ENCODE measurements at regions not wholly inside any gene's neighbourhood (a gene's known extent, or its start where the extent isn't known, plus 50 kb on each side); places are given as distances from the start of the nearest gene placed in this dataset.

- Histone ChIP-seq H3K79me2 (ENCODE audit: low read length) (no peaks in the 10 kb centered on the region), H3K4me2 (ENCODE audit: low read depth, low read length) (no peak overlapping the region), H3K4me3 (ENCODE audit: low read length) (no peak overlapping the region), H3K4me1 (ENCODE audit: low read length) (no peaks in the 10 kb centered on the region), H3K27ac (ENCODE audit: low read length) (no peak overlapping the region), H3K9me2 (replicated peaks; ENCODE audit: insufficient read depth, low read length) (no peaks in the 10 kb centered on the region), H3F3A (ENCODE audit: insufficient read depth, low read length) (no peaks in the 10 kb centered on the region), H3K9me3 (replicated peaks; ENCODE audit: insufficient read depth, low read length) (no peaks in the 10 kb centered on the region), H3K27me3 (replicated peaks; ENCODE audit: insufficient read depth, low read length) (no peaks in the 10 kb centered on the region), H2AFZ (ENCODE audit: low read length) (no peak overlapping the region), H3K9ac (ENCODE audit: low read length) (no peak overlapping the region), H4K20me1 (ENCODE audit: insufficient read depth, low read length) (no peaks in the 10 kb centered on the region), H3K36me3 (replicated peaks; ENCODE audit: insufficient read depth, low read length) (no peaks in the 10 kb centered on the region)
- TF ChIP-seq CTCF (IDR thresholded peaks at IDR 0.05; ENCODE audit: low read length) (no peak), EZH2phosphoT487 (IDR thresholded peaks at IDR 0.05; ENCODE audit: low read length) (no peak), EZH2 (optimal IDR thresholded peaks at IDR 0.05; ENCODE audit: low read depth, low read length) (no peak)
- no peak for DNase-seq
These were observed 602.6 kb upstream of the DAB2 start for GRCh38 chr5:40027400-40027799.

- H4K20me1 ChIP-seq (ENCODE audit: insufficient read depth, low read length): no peaks in the 10 kb centered on the region
- DNase-seq: no peak
- H3K4me2 ChIP-seq (ENCODE audit: low read depth, low read length): no peak overlapping the region
- no peaks in the 10 kb centered on the region for H3K36me3 ChIP-seq (replicated peaks; ENCODE audit: insufficient read depth, low read length)
- no peaks in the 10 kb centered on the region for H3K9me2 ChIP-seq (replicated peaks; ENCODE audit: insufficient read depth, low read length)
- H3K4me3 ChIP-seq (ENCODE audit: low read length): no peak overlapping the region
- no peak overlapping the region for H3K27ac ChIP-seq (ENCODE audit: low read length)
- no peak overlapping the region for H3K9ac ChIP-seq (ENCODE audit: low read length)
- TF ChIP-seq EZH2phosphoT487 (IDR thresholded peaks at IDR 0.05; ENCODE audit: low read length) (no peak), EZH2 (optimal IDR thresholded peaks at IDR 0.05; ENCODE audit: low read depth, low read length) (no peak), CTCF (IDR thresholded peaks at IDR 0.05; ENCODE audit: low read length) (no peak)
- no peaks in the 10 kb centered on the region for H3F3A ChIP-seq (ENCODE audit: insufficient read depth, low read length)
- H3K4me1 ChIP-seq (ENCODE audit: low read length): no peaks in the 10 kb centered on the region
- H3K79me2 ChIP-seq (ENCODE audit: low read length): no peaks in the 10 kb centered on the region
- no peaks in the 10 kb centered on the region for H3K9me3 ChIP-seq (replicated peaks; ENCODE audit: insufficient read depth, low read length)
- no peak overlapping the region for H2AFZ ChIP-seq (ENCODE audit: low read length)
- no peaks in the 10 kb centered on the region for H3K27me3 ChIP-seq (replicated peaks; ENCODE audit: insufficient read depth, low read length)
These were observed 600.8 kb upstream of the DAB2 start for GRCh38 chr5:40025586-40025985.

DNA sequence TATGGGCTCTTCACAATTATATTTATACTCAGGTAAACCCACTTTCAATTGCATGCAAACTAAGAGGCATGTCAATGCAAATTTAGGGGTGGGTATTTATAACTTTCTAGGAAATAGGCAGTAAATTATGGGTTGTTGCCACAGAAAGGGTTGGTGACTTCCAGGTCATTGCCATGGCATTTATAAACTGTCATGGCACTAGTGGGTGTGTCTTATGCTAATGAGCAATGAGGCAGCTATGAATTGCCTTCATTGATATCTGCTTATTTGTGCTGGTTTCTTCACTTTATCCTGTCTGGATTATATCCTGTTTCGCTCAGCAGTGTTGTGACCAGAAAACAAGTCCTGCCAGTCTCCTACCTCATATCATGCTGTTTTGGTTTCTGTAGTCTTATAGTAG is 597.3 kb upstream of the DAB2 start:
- no peaks in the 10 kb centered on the region for H3K9me2 ChIP-seq (replicated peaks; ENCODE audit: insufficient read depth, low read length)

DNA sequence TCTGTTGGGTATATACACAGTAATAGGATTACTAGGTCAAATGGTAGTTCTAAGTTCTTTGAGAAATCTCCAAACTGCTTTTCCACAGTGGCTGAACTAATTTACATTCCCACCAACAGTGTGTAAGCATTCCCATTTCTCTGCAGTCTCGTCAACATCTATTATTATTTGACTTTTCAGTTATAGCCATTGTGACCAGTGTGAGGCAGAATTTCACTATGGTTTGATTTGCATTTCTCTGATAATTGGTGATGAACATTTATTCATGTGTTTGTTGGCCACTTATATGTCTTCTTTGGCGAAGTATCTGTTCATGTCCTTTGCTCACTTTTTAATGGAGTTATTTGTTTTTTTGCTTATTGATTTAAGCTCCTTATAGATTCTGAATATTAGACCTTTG is 596.2 kb upstream of the DAB2 start:
- Histone ChIP-seq H3K79me2 (ENCODE audit: low read length) (no peaks in the 10 kb centered on the region), H3K36me3 (replicated peaks; ENCODE audit: insufficient read depth, low read length) (no peaks in the 10 kb centered on the region), H3K9me3 (replicated peaks; ENCODE audit: insufficient read depth, low read length) (no peaks in the 10 kb centered on the region), H3K27ac (ENCODE audit: low read length) (no peak overlapping the region), H3K4me2 (ENCODE audit: low read depth, low read length) (no peak overlapping the region), H3F3A (ENCODE audit: insufficient read depth, low read length) (no peaks in the 10 kb centered on the region), H4K20me1 (ENCODE audit: insufficient read depth, low read length) (no peaks in the 10 kb centered on the region), H3K4me3 (ENCODE audit: low read length) (no peak overlapping the region), H2AFZ (ENCODE audit: low read length) (no peak overlapping the region), H3K27me3 (replicated peaks; ENCODE audit: insufficient read depth, low read length) (no peaks in the 10 kb centered on the region), H3K4me1 (ENCODE audit: low read length) (no peaks in the 10 kb centered on the region; the same call in 1 of the 2 replicates), H3K9me2 (replicated peaks; ENCODE audit: insufficient read depth, low read length) (no peaks in the 10 kb centered on the region), H3K9ac (ENCODE audit: low read length) (no peak overlapping the region)
- DNase-seq: no peak
- TF ChIP-seq EZH2 (optimal IDR thresholded peaks at IDR 0.05; ENCODE audit: low read depth, low read length): no peak
- no peak for TF ChIP-seq CTCF (IDR thresholded peaks at IDR 0.05; ENCODE audit: low read length)
- TF ChIP-seq EZH2phosphoT487 (IDR thresholded peaks at IDR 0.05; ENCODE audit: low read length): no peak

More for the DNA sequence above, 597.3 kb upstream of the DAB2 start:
- H3K4me2 ChIP-seq (ENCODE audit: low read depth, low read length): no peak overlapping the region
- no peak overlapping the region for H3K4me3 ChIP-seq (ENCODE audit: low read length)
- no peak overlapping the region for H3K27ac ChIP-seq (ENCODE audit: low read length)
- no peaks in the 10 kb centered on the region for H3K27me3 ChIP-seq (replicated peaks; ENCODE audit: insufficient read depth, low read length)
- no peaks in the 10 kb centered on the region; the same call in 1 of the 2 replicates for H3K4me1 ChIP-seq (ENCODE audit: low read length)
- no peaks in the 10 kb centered on the region for H3K9me3 ChIP-seq (replicated peaks; ENCODE audit: insufficient read depth, low read length)
- no peaks in the 10 kb centered on the region for H3K79me2 ChIP-seq (ENCODE audit: low read length)
- TF ChIP-seq EZH2phosphoT487 (IDR thresholded peaks at IDR 0.05; ENCODE audit: low read length): no peak
- no peaks in the 10 kb centered on the region for H3K36me3 ChIP-seq (replicated peaks; ENCODE audit: insufficient read depth, low read length)
- H3K9ac ChIP-seq (ENCODE audit: low read length): no peak overlapping the region
- H4K20me1 ChIP-seq (ENCODE audit: insufficient read depth, low read length): no peaks in the 10 kb centered on the region
- no peak overlapping the region for H2AFZ ChIP-seq (ENCODE audit: low read length)
- H3F3A ChIP-seq (ENCODE audit: insufficient read depth, low read length): no peaks in the 10 kb centered on the region
- DNase-seq: no peak

All from MM.1S (cell line).